ENCODE measurements at regions not wholly inside any gene's neighbourhood (a gene's known extent, or its start where the extent isn't known, plus 50 kb on each side); places are given as distances from the start of the nearest gene placed in this dataset.

GRCh38 chr4:67342291-67342690 lies 203.0 kb downstream of the CENPC start:
- no peak for TF ChIP-seq CTCF (conservative IDR thresholded peaks at IDR 0.05; ENCODE audit: low read depth, low read length)
- no peak for TF ChIP-seq EZH2 (IDR thresholded peaks at IDR 0.05; ENCODE audit: borderline replicate concordance, low read depth, low read length, poor library complexity, severe bottlenecking)
